Aorta (tissue), 5 donors: ENCODE measurements at regions not wholly inside any gene's neighbourhood (a gene's known extent, or its start where the extent isn't known, plus 50 kb on each side); places are given as distances from the start of the nearest gene placed in this dataset.
"Not testable (repeated sequence)": the region's sequence is repeated elsewhere in the genome, so short reads cannot be mapped to it uniquely, and the experiment has no call there.

Source experiments
- ATAC-seq: fragments of 200-7000 bp; cut with Tn5 transposase; one replicate; pipeline ENCODE4 v1.9.1; 2022; ENCODE audit warnings: moderate library complexity; ENCODE audit not compliant: low FRiP score
- DNase-seq, 2 donors: peaks; one replicate each; pipeline ENCODE4 v3.0.0-alpha.2; 2020
- H3K27ac ChIP-seq, 2 donors: one replicate each; pipeline ENCODE4 v1.5.1; 2013; ENCODE audit warnings: low read length in 2 of 2, mild to moderate bottlenecking in 2 of 2, moderate library complexity in 2 of 2, control low read depth in 1 of 2, inconsistent platforms in 1 of 2, low read depth in 1 of 2
- H3K27me3 ChIP-seq, 2 donors: one replicate each; pipeline ENCODE4 v1.6.1; 2013; ENCODE audit warnings: control low read depth in 1 of 2, low read length in 1 of 2, mild to moderate bottlenecking in 1 of 2, moderate library complexity in 1 of 2; ENCODE audit not compliant: insufficient read depth in 2 of 2, control insufficient read depth in 1 of 2
- H3K36me3 ChIP-seq, 2 donors: one replicate each; pipeline ENCODE4 v1.6.1; 2013; ENCODE audit warnings: control low read depth in 1 of 2, low read length in 1 of 2, mild to moderate bottlenecking in 1 of 2; ENCODE audit not compliant: insufficient read depth in 2 of 2, control insufficient read depth in 1 of 2
- H3K4me1 ChIP-seq, 2 donors: one replicate each; pipeline ENCODE4 v1.6.1; 2013; ENCODE audit warnings: low read length in 2 of 2, control low read depth in 1 of 2, mild to moderate bottlenecking in 1 of 2, moderate library complexity in 1 of 2; ENCODE audit not compliant: insufficient read depth in 2 of 2, control insufficient read depth in 1 of 2
- H3K4me3 ChIP-seq, 2 donors: one replicate each; pipeline ENCODE4 v1.5.1; 2013; ENCODE audit warnings: low read length in 2 of 2, control low read depth in 1 of 2, mild to moderate bottlenecking in 1 of 2
- H3K9me3 ChIP-seq: one replicate; pipeline ENCODE4 v1.6.1; 2013; ENCODE audit warnings: mild to moderate bottlenecking, low read length; ENCODE audit not compliant: control insufficient read depth
- WGBS, 2 donors: extraction: QIAGEN DNeasy Blood & Tissue Kit; methylation state at CpG; one replicate each; pipeline ENCODE4 v1.1.7; 2013; 5-methylcytosine and 5-hydroxymethylcytosine counted together
- intact Hi-C, 2 donors: fragments of 100-400 bp; cut with DNase I; formaldehyde crosslinking; loops; one replicate each; pipeline versions ENCODE4 v1.14.2 to v1.15.0; 2022
- donor health status: healthy with polysubstance abuse.
- donor health status: Bipolar disorder and iron deficiency.
- donor health status: DM: no; HTN: no; CAD: no.
- donor health status: DM: no; HTN: no; CAD: no.
- donor health status: DM: yes; HTN: yes; CAD: no.

DNA sequence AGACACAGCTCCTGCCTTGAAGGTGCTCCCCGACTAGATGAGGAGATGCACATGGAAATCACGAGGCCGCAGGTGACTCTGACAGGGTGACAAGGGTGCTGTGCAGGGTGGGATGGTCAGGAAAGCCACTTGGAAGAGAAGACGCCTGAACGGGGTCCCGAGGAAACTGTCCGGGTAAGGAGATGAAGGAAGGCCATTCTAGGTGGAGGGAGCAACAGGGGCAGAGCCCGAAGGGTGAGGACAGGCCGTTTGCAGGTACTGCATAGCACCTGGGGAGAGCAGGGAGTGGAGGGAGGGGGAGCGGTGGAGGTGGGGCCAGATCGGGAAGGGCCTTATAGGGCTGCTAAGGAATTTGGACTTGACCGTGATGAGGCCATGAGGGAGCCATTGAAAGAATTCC lies 105.6 kb upstream of the DLG1 start:
- 93 to 94% methylated on average over 12 of the region's 12 CpGs for WGBS, 2 donors
- Histone ChIP-seq H3K9me3 (no peaks in the 10 kb centered on the region), H3K4me3 (no peak overlapping the region), H3K27me3 (no peaks in the 10 kb centered on the region), H3K27ac (no peak overlapping the region), H3K4me1 (no peaks in the 10 kb centered on the region), H3K36me3 (no peaks in the 10 kb centered on the region)
- ATAC-seq (no peak), DNase-seq (peak in 1 of 2 donors; percentile 57)
- intact Hi-C loops: no loop called here

DNA sequence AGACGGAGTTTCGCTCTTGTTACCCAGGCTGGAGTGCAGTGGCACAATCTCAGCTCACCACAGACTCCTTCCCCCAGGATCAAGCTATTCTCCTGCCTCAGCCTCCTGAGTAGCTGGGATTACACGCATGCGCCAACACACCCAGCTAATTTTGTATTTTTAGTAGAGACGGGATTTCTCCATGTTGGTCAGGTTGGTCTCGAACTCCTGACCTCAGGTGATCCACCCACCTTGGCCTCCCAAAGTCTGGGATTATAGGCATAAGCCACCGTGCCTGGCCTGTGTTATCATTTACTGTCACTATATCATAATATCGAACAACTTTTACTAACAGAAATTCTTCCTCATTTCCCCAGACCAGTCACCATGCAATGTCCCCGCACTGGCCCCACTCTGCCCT lies 104.0 kb upstream of the DLG1 start:
- H3K27me3 ChIP-seq, H3K4me1 ChIP-seq, ATAC-seq, H3K27ac ChIP-seq, intact Hi-C loops, H3K36me3 ChIP-seq, H3K9me3 ChIP-seq, H3K4me3 ChIP-seq, DNase-seq: not testable (repeated sequence)
- 68 to 75% methylated on average over 9 of the region's 9 CpGs for WGBS, 2 donors

DNA sequence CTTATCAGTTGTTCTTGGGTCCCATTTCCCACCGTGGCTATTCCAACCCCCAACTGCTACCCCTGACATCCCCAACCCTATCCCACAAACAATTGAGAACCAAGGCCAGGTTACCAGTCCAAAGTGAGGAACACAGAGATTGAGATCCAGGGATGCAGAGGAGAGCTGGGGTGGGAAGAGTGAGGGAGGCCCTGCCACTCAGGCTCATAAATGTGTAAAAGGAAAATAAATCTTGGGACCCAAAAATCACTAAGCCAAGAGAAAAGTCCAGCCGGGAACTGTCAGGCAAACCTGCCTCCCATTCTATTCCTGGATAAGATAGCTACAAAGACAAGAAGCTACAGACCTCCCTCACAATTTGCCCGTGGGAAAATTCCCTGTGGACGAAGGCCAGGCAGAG lies 101.1 kb upstream of the DLG1 start:
- no peaks in the 10 kb centered on the region for H3K36me3 ChIP-seq
- no peak for ATAC-seq
- no peak overlapping the region for H3K27ac ChIP-seq
- WGBS, 2 donors: 78 to 82% methylated on average over 4 of the region's 4 CpGs
- H3K27me3 ChIP-seq: no peaks in the 10 kb centered on the region
- peak in 1 of 2 donors; percentile 19 for DNase-seq
- intact Hi-C loops: no loop called here
- H3K4me3 ChIP-seq: no peak overlapping the region
- H3K4me1 ChIP-seq: no peaks in the 10 kb centered on the region
- H3K9me3 ChIP-seq: no peaks in the 10 kb centered on the region

DNA sequence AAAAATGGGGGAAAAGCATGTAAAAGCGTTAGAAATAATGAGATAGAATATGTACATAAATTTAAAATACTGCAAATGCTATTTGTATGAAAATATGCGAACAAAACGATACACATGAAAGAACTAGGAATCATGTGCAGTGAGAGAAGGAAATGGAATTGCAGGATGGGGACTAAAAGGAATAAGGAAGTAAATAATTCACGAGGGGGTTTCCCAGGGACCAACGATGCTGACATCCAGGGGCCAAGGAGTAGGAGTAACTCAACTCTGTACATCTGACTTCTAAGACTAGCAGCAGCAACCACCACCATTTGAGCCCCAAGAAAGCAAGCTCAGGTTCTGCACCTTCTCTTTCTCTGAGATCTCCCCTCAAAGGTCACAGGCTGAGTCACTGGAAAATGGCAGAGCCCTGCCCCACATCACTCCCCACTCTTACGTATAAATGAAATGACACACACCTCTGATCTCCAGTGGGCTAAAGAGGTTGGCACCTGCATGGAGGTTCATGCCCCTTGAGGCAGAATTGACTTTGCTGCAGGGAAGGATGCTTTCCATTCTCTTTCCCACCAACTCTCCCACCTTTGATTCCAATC lies 100.0 kb upstream of the DLG1 start:
- WGBS, 2 donors: 90 to 91% methylated on average over 6 of the region's 6 CpGs
- intact Hi-C loops: no loop called here
- ATAC-seq: no peak
- no peaks in the 10 kb centered on the region for H3K27me3 ChIP-seq
- H3K9me3 ChIP-seq: no peaks in the 10 kb centered on the region
- no peaks in the 10 kb centered on the region for H3K4me1 ChIP-seq
- H3K36me3 ChIP-seq: no peaks in the 10 kb centered on the region
- H3K27ac ChIP-seq: no peak overlapping the region
- H3K4me3 ChIP-seq: no peak overlapping the region
- peak in 1 of 2 donors; percentile 23 for DNase-seq

DNA sequence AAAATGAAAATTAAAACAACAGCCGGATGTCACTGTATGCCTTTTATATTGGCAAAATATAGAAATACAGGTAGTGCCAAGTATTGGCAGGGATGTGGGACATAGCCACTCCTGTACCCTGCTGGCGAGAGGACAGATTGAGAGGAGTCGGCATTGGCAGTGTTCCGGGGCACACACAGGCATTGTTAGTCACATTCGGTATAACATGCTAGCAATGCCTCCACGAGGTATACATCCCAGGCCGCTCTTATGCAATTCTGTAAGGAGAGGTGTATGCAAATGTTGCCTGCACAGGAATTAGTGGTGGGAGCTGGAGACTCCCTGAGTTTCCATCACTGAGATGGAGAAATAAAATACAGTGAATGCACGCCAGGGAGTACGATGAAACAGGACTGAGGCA lies 99.4 kb upstream of the DLG1 start:
- H3K36me3 ChIP-seq: no peaks in the 10 kb centered on the region
- intact Hi-C loops: no loop called here
- no peaks in the 10 kb centered on the region for H3K9me3 ChIP-seq
- ATAC-seq: no peak
- WGBS, 2 donors: 94 to 96% methylated on average over 9 of the region's 9 CpGs
- H3K4me3 ChIP-seq: no peak overlapping the region
- H3K4me1 ChIP-seq: peaks cover 0 to 1% of the 10 kb centered on the region in 2 donors
- peak in 1 of 2 donors; percentile 17 for DNase-seq
- H3K27ac ChIP-seq: no peak overlapping the region
- no peaks in the 10 kb centered on the region for H3K27me3 ChIP-seq

DNA sequence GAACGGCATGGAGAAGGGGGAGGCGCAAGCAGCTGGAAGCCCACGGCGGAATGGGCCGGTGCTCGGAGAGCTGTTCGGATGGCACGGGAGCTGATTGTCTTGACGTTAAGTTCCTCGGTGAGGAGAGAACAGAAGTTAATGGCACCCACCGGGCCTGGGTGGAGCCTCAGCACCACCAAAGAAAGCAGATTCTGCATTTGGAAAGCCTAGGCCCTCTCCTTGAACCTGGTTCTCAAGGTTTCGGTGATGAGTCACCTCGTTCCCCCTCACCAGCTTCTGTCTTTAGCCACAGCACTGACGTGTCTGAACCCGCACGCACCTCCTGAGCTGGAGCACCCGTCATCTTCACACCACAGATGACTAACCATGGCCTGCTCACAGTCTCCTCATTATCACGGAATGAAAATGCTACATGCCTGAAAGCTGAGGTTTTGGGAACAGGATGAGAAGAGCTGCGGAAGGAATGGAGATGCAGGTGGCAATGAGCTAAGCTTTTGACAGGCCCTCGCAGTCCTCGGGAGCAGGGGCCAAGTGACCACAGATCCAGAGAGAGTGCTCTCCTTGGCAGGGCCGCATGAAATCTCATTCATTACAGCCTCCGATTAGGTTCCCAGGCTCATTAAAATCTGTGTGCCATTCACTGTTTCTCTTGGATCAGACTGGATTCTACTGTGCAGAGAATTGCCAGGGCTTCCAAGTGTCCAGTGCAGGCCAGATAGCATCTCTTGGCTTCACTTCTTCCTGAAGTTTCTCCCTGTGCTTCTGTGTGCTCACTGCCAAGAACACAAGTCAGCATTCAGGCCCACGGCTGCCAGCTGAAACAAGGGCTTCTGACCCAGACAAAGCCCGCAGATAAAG lies 96.3 kb upstream of the DLG1 start:
- no peak overlapping the region for H3K4me3 ChIP-seq
- ATAC-seq (peak; percentile 72), DNase-seq (peak; percentile 70 to 78)
- no peaks in the 10 kb centered on the region for H3K9me3 ChIP-seq
- peaks cover 0 to 1% of the 10 kb centered on the region in 2 donors for H3K4me1 ChIP-seq
- H3K36me3 ChIP-seq: no peaks in the 10 kb centered on the region
- no peaks in the 10 kb centered on the region for H3K27me3 ChIP-seq
- 63% methylated on average over 25 of the region's 25 CpGs for WGBS, 2 donors
- no peak overlapping the region for H3K27ac ChIP-seq
- intact Hi-C loops: no loop called here

DNA sequence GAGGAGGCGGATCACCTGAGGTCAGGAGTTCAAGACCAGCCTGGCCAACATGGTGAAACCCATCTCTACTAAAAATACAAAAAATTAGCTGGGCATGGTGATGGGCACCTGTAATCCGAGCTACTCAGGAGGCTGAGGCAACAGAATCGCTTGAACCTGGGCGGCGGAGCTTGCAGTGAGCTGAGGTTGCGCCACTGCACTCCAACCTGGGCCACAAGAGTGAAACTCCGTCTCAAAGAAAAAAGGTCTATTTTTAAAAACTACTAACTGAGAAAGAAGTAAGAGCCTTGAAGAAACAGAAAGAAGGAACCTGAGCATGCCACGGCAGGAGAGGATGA lies 95.7 kb upstream of the DLG1 start:
- H3K27ac ChIP-seq, H3K4me1 ChIP-seq, intact Hi-C loops, ATAC-seq, H3K27me3 ChIP-seq, H3K9me3 ChIP-seq, H3K4me3 ChIP-seq, H3K36me3 ChIP-seq: not testable (repeated sequence)
- 95 to 98% methylated on average over 8 of the region's 8 CpGs for WGBS, 2 donors
- peak in 1 of 2 donors; percentile 20 for DNase-seq

DNA sequence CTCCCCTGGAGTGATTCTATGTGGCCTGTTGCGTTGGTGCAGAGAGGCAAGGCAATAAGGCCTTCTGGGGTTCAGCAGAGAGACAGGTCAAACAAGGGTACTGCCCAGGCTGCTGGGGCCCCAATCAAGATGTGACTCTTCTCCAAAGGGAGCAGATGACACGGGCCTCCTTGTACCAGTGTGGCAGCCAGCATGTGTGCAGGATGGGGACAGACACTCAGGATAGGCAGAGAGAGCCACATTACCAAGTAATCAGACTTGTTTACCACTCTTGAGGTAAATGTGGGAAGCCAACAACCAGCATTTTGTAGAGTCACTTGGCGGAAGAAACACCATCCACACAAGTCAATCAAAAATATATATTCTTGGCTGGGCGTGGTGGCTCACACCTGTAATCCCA lies 95.3 kb upstream of the DLG1 start:
- no peaks in the 10 kb centered on the region for H3K27me3 ChIP-seq
- ATAC-seq: no peak
- 95 to 98% methylated on average over 4 of the region's 4 CpGs for WGBS, 2 donors
- H3K36me3 ChIP-seq: no peaks in the 10 kb centered on the region
- intact Hi-C loops: no loop called here
- peaks cover 0 to 1% of the 10 kb centered on the region in 2 donors for H3K4me1 ChIP-seq
- no peak overlapping the region for H3K4me3 ChIP-seq
- H3K27ac ChIP-seq: no peak overlapping the region
- DNase-seq: peak in 1 of 2 donors; percentile 15
- no peaks in the 10 kb centered on the region for H3K9me3 ChIP-seq

DNA sequence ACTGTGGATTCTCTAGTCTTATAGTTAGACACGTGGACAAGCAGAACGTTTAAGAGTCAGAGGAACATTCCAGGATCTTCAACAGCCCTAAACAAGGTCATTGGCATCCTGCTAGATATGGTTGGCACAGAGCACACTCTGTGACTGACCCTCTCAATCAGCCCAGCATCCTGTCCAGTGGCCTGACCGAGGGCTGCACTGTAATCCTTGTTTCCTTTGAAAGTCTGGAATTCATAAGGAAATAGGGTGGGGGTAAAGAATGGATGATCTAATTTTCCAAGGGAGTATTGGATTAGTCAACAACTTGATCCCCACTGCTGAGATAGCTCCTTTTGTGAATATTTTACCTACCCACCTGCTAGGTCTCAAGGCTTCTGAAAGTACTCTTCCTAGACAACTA lies 94.5 kb upstream of the DLG1 start:
- no peaks in the 10 kb centered on the region for H3K27me3 ChIP-seq
- no peak overlapping the region for H3K4me3 ChIP-seq
- H3K4me1 ChIP-seq: peaks cover 0 to 1% of the 10 kb centered on the region in 2 donors
- intact Hi-C loops: no loop called here
- WGBS, 2 donors: 5 to 8% methylated on average over 3 of the region's 3 CpGs
- DNase-seq (no peak), ATAC-seq (no peak)
- H3K9me3 ChIP-seq: no peaks in the 10 kb centered on the region
- no peak overlapping the region for H3K27ac ChIP-seq
- H3K36me3 ChIP-seq: no peaks in the 10 kb centered on the region
